ENCODE measurements at regions not wholly inside any gene's neighbourhood (a gene's known extent, or its start where the extent isn't known, plus 50 kb on each side); places are given as distances from the start of the nearest gene placed in this dataset.
"Not testable (repeated sequence)": the region's sequence is repeated elsewhere in the genome, so short reads cannot be mapped to it uniquely, and the experiment has no call there.

GRCh38 chr6:14521141-14521540, 403.6 kb downstream of the CD83 start:
- Histone ChIP-seq H3K9me3 (ENCODE audit: control insufficient read depth, insufficient read depth, low read length) (no peaks in the 10 kb centered on the region), H3K4me1 (ENCODE audit: control insufficient read depth, insufficient read depth, low read length) (no peaks in the 10 kb centered on the region), H3K27me3 (ENCODE audit: control insufficient read depth, insufficient read depth, low read length) (no peaks in the 10 kb centered on the region), H3K4me3 (ENCODE audit: low read depth, low read length) (no peak overlapping the region), H3K9ac (ENCODE audit: low read depth, low read length) (no peak overlapping the region), H3K36me3 (ENCODE audit: control insufficient read depth, insufficient read depth, low read length) (no peaks in the 10 kb centered on the region)

DNA sequence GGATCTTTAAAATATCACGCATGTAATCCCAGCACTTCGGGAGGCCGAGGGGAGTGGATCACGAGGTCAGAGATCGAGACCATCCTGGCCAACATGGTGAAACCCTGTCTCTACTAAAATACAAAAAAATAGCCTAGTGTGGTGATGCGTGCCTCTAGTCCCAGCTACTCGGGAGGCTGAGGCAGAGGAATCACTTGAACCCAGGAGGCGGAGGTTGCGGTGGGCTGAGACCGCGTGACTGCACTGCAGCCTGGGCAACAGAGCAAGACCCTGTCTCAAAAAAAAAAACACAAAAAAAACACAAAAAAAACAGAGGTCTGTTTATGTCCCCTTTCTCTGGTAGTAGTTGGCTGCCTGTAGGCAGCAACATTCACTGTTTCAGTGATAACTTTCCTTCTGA, 404.3 kb downstream of the CD83 start:
- not testable (repeated sequence) for H3K4me3 ChIP-seq (ENCODE audit: low read depth, low read length); H3K36me3 ChIP-seq (ENCODE audit: control insufficient read depth, insufficient read depth, low read length); H3K27me3 ChIP-seq (ENCODE audit: control insufficient read depth, insufficient read depth, low read length); H3K4me1 ChIP-seq (ENCODE audit: control insufficient read depth, insufficient read depth, low read length); H3K9ac ChIP-seq (ENCODE audit: low read depth, low read length); H3K9me3 ChIP-seq (ENCODE audit: control insufficient read depth, insufficient read depth, low read length)

DNA sequence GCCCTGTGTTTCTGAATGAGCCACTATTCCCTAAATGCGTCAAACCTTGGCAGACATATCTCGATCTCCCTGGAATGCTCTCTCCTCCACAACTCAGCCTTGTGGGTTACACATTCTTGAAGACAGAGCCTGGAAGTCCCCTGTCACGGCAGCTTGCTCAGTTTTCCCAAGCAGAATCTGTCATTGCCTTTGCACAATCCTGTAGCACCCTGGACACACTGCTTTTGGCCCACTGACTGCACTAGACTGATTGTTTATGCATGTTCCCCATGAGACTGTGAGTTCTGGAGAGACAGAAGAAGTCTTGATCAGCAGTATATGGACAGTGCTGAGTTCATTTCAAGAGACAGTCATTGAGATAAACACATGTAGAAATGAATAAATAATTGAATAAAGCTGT, 406.7 kb downstream of the CD83 start:
- H3K4me1 ChIP-seq (ENCODE audit: control insufficient read depth, insufficient read depth, low read length), result no peaks in the 10 kb centered on the region
- H3K9me3 ChIP-seq (ENCODE audit: control insufficient read depth, insufficient read depth, low read length), result no peaks in the 10 kb centered on the region
- no peak overlapping the region for H3K4me3 ChIP-seq (ENCODE audit: low read depth, low read length)
- no peak overlapping the region for H3K9ac ChIP-seq (ENCODE audit: low read depth, low read length)
- no peaks in the 10 kb centered on the region for H3K36me3 ChIP-seq (ENCODE audit: control insufficient read depth, insufficient read depth, low read length)
- H3K27me3 ChIP-seq (ENCODE audit: control insufficient read depth, insufficient read depth, low read length), result no peaks in the 10 kb centered on the region

DNA sequence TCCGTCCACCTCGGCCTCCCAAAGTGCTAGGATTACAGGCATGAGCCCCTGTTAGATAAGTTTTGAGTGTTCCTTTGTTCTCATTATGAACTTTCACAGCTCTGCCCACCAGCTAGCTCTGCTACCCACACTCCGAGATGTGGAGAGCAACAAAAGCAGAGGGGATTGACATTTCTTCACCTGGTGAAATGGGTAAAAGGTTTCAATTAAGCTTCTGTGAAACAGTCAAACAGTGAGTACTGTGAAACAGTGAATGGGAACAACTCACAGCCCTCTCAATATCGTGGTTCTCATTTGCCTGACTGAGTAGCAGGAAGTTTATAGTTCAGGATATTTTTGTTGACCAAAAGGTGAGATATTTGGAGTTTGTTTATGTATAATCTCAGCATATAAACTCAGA, 412.8 kb downstream of the CD83 start:
- Histone ChIP-seq H3K4me3 (ENCODE audit: low read depth, low read length) (no peak overlapping the region), H3K27me3 (ENCODE audit: control insufficient read depth, insufficient read depth, low read length) (no peaks in the 10 kb centered on the region), H3K4me1 (ENCODE audit: control insufficient read depth, insufficient read depth, low read length) (no peaks in the 10 kb centered on the region), H3K36me3 (ENCODE audit: control insufficient read depth, insufficient read depth, low read length) (no peaks in the 10 kb centered on the region), H3K9me3 (ENCODE audit: control insufficient read depth, insufficient read depth, low read length) (no peaks in the 10 kb centered on the region), H3K9ac (ENCODE audit: low read depth, low read length) (no peak overlapping the region)

DNA sequence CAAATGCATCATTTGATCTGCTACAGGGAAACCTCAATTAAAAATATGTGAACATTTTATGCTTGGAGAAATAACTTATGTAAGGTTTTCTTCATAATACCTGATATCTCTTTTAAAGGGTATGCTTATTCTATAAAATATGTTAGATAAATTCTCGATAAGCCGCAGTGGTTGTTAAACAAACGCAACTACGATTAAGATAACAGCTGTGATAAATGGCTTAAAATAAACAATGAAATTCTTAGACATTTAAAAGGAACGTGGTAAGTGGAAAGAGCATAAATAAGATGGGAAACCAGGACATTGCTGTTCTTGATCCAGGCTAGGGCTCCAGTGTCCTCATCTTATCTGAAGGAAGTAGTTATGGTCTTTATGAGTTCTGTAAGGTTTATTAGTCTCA, 415.9 kb downstream of the CD83 start:
- Histone ChIP-seq H3K4me3 (ENCODE audit: low read depth, low read length) (no peak overlapping the region), H3K4me1 (ENCODE audit: control insufficient read depth, insufficient read depth, low read length) (no peaks in the 10 kb centered on the region), H3K9ac (ENCODE audit: low read depth, low read length) (no peak overlapping the region), H3K36me3 (ENCODE audit: control insufficient read depth, insufficient read depth, low read length) (no peaks in the 10 kb centered on the region), H3K27me3 (ENCODE audit: control insufficient read depth, insufficient read depth, low read length) (no peaks in the 10 kb centered on the region), H3K9me3 (ENCODE audit: control insufficient read depth, insufficient read depth, low read length) (no peaks in the 10 kb centered on the region)

DNA sequence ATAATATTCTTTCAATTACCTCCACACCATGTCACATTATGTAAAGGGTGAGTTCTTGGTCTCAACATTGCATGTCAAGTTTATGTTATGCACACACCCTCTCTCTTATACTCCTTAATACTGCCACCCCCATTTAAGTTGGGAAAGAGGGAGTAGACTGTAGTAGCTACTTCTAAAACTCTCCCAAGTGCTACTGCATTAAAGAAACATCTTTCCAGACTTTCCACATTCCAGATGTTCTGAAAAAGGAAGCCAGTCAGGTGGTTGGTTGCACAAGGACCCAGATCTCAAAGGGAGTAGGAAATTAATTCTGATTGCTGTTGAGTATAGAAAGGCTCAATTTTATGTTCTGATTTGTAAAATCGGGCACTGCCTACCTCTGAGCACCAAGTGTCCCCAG, 419.5 kb downstream of the CD83 start:
- no peak overlapping the region for H3K9ac ChIP-seq (ENCODE audit: low read depth, low read length)
- H3K4me3 ChIP-seq (ENCODE audit: low read depth, low read length), result no peak overlapping the region
- no peaks in the 10 kb centered on the region for H3K27me3 ChIP-seq (ENCODE audit: control insufficient read depth, insufficient read depth, low read length)
- no peaks in the 10 kb centered on the region for H3K9me3 ChIP-seq (ENCODE audit: control insufficient read depth, insufficient read depth, low read length)
- no peaks in the 10 kb centered on the region for H3K4me1 ChIP-seq (ENCODE audit: control insufficient read depth, insufficient read depth, low read length)
- no peaks in the 10 kb centered on the region for H3K36me3 ChIP-seq (ENCODE audit: control insufficient read depth, insufficient read depth, low read length)

- Histone ChIP-seq H3K27me3 (ENCODE audit: control insufficient read depth, insufficient read depth, low read length) (no peaks in the 10 kb centered on the region), H3K36me3 (ENCODE audit: control insufficient read depth, insufficient read depth, low read length) (no peaks in the 10 kb centered on the region), H3K9me3 (ENCODE audit: control insufficient read depth, insufficient read depth, low read length) (no peaks in the 10 kb centered on the region), H3K9ac (ENCODE audit: low read depth, low read length) (no peak overlapping the region), H3K4me1 (ENCODE audit: control insufficient read depth, insufficient read depth, low read length) (no peaks in the 10 kb centered on the region), H3K4me3 (ENCODE audit: low read depth, low read length) (no peak overlapping the region)
Measured at GRCh38 chr6:14540276-14540675, 422.7 kb downstream of the CD83 start.

- no peaks in the 10 kb centered on the region for H3K36me3 ChIP-seq (ENCODE audit: control insufficient read depth, insufficient read depth, low read length)
- H3K27me3 ChIP-seq (ENCODE audit: control insufficient read depth, insufficient read depth, low read length), result no peaks in the 10 kb centered on the region
- no peak overlapping the region for H3K4me3 ChIP-seq (ENCODE audit: low read depth, low read length)
- no peaks in the 10 kb centered on the region for H3K9me3 ChIP-seq (ENCODE audit: control insufficient read depth, insufficient read depth, low read length)
- H3K9ac ChIP-seq (ENCODE audit: low read depth, low read length), result no peak overlapping the region
- H3K4me1 ChIP-seq (ENCODE audit: control insufficient read depth, insufficient read depth, low read length), result no peaks in the 10 kb centered on the region
Measured at GRCh38 chr6:14540810-14541540, 423.4 kb downstream of the CD83 start.

DNA sequence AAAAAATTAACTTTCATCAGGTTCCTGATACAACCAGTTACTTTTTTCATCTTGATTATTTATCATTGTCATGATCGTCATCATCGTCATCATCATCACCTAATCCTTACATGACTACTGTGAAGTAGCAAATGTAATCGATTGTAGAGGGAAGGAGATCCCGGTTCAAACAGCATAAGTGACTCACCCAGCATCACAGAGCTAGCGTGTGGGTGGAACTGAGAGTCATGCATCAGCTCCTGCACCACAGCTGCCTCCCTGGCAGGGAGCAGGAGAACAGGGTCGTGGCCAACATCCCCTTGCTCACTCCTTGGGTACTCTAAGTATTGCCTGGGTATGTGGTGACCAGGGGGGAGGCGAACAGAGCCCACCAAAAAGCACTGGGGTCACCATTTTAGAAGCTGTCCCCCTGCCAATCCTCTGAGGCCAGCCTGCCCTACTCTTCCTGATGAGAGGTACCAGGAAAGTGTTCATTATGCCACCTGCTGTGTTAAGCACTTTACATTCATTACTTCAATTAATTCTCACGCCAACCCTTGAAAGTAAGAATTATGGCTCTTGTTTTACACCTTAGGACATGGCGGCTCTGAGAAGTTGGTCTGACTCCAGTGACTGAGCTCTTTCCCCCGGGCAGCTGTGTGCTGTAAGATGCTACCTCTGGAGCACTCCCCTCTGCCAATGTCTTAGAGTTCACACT, 425.2 kb downstream of the CD83 start:
- H3K9ac ChIP-seq (ENCODE audit: low read depth, low read length), result no peak overlapping the region
- no peaks in the 10 kb centered on the region for H3K27me3 ChIP-seq (ENCODE audit: control insufficient read depth, insufficient read depth, low read length)
- H3K4me1 ChIP-seq (ENCODE audit: control insufficient read depth, insufficient read depth, low read length), result no peaks in the 10 kb centered on the region

DNA sequence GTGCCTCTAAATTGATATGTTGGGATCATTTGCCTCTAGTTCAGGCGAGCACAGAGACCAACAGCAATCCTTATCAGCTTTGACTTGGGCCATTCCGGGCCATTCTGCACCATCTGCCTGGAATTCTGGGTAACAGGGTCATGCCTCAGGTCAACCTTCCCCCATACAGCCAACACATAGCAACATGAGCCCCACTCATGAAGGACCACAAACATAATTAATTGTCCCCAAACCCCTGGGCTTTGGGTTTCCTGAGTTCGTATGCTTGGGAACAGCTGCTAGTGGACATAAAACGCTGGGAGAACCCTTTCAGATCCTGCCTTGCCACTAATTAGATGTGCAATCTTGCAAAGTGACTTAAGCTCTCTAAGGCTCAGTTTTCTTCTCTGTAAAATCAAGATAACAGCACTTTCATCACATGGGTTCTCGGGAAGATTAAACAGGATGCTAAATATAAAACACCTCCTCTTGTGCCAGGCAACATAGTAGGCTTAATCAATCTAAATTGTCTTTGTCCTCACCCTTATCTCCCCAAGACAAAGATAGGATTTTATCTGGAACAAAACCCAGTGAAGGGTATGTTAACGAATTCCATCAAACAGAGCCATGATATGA, 426.5 kb downstream of the CD83 start:
- H3K36me3 ChIP-seq (ENCODE audit: control insufficient read depth, insufficient read depth, low read length), result no peaks in the 10 kb centered on the region
- no peak overlapping the region for H3K4me3 ChIP-seq (ENCODE audit: low read depth, low read length)
- H3K4me1 ChIP-seq (ENCODE audit: control insufficient read depth, insufficient read depth, low read length), result no peaks in the 10 kb centered on the region
- no peaks in the 10 kb centered on the region for H3K27me3 ChIP-seq (ENCODE audit: control insufficient read depth, insufficient read depth, low read length)
- no peaks in the 10 kb centered on the region for H3K9me3 ChIP-seq (ENCODE audit: control insufficient read depth, insufficient read depth, low read length)
- no peak overlapping the region for H3K9ac ChIP-seq (ENCODE audit: low read depth, low read length)

More for the DNA sequence above, 425.2 kb downstream of the CD83 start:
- Histone ChIP-seq H3K36me3 (ENCODE audit: control insufficient read depth, insufficient read depth, low read length) (no peaks in the 10 kb centered on the region), H3K4me3 (ENCODE audit: low read depth, low read length) (no peak overlapping the region), H3K9me3 (ENCODE audit: control insufficient read depth, insufficient read depth, low read length) (no peaks in the 10 kb centered on the region)

GRCh38 chr6:14544666-14545065, 427.1 kb downstream of the CD83 start:
- H3K27me3 ChIP-seq (ENCODE audit: control insufficient read depth, insufficient read depth, low read length), result no peaks in the 10 kb centered on the region
- no peak overlapping the region for H3K4me3 ChIP-seq (ENCODE audit: low read depth, low read length)
- no peak overlapping the region for H3K9ac ChIP-seq (ENCODE audit: low read depth, low read length)
- H3K36me3 ChIP-seq (ENCODE audit: control insufficient read depth, insufficient read depth, low read length), result no peaks in the 10 kb centered on the region
- no peaks in the 10 kb centered on the region for H3K9me3 ChIP-seq (ENCODE audit: control insufficient read depth, insufficient read depth, low read length)
- peaks cover 3% of the 10 kb centered on the region for H3K4me1 ChIP-seq (ENCODE audit: control insufficient read depth, insufficient read depth, low read length)

DNA sequence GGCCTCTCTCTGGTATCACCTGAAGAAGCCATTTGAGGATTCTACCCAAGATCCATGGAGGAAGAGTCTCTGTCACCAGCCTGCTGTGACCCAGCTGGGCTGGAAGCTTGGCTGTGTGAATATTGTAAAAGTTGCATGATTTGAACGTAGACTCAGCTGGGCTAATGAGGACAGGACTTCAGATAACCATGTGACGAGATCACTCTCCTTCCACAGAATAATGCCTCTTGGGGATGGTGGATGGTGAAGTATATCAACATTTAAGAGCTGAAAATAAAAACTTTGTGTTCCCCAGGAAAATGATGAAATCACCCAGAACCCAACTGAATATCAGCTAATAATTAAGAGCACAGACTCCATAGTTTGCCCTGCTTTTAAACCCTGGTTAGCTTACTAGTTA, 427.9 kb downstream of the CD83 start:
- H3K27me3 ChIP-seq (ENCODE audit: control insufficient read depth, insufficient read depth, low read length), result no peaks in the 10 kb centered on the region
- H3K4me3 ChIP-seq (ENCODE audit: low read depth, low read length), result no peak overlapping the region
- peaks cover 3% of the 10 kb centered on the region for H3K4me1 ChIP-seq (ENCODE audit: control insufficient read depth, insufficient read depth, low read length)
- H3K9me3 ChIP-seq (ENCODE audit: control insufficient read depth, insufficient read depth, low read length), result no peaks in the 10 kb centered on the region
- no peaks in the 10 kb centered on the region for H3K36me3 ChIP-seq (ENCODE audit: control insufficient read depth, insufficient read depth, low read length)
- no peak overlapping the region for H3K9ac ChIP-seq (ENCODE audit: low read depth, low read length)
